ENCODE measurements at regions not wholly inside any gene's neighbourhood (a gene's known extent, or its start where the extent isn't known, plus 50 kb on each side); places are given as distances from the start of the nearest gene placed in this dataset.

- Histone ChIP-seq H3K9me3 (replicated peaks; ENCODE audit: control insufficient read depth, insufficient read depth, low read length) (peaks cover 4% of the 10 kb centered on the region), H3K27me3 (ENCODE audit: control insufficient read depth in 2 of 2, insufficient read depth in 2 of 2, low read length in 2 of 2) (no peaks in the 10 kb centered on the region), H3K4me2 (ENCODE audit: insufficient read depth, low read length) (no peak overlapping the region), H3K9me1 (replicated peaks; ENCODE audit: control insufficient read depth, extremely low read depth, insufficient read depth, low read length) (no peaks in the 10 kb centered on the region), H3K9ac (replicated peaks; ENCODE audit: extremely low read depth, insufficient read depth, low read length) (no peak overlapping the region), H3K79me2 (ENCODE audit: control insufficient read depth, insufficient read depth, low read length) (no peaks in the 10 kb centered on the region), H3K36me3 (ENCODE audit: control insufficient read depth in 2 of 2, extremely low read depth in 1 of 2, insufficient read depth in 2 of 2, low read length in 2 of 2) (no peaks in the 10 kb centered on the region), H3K4me1 (ENCODE audit: control insufficient read depth, extremely low read depth, insufficient read depth, low read length) (no peaks in the 10 kb centered on the region), H3K4me3 (replicated peaks in 1 of 3; ENCODE audit: insufficient read depth in 1 of 3, low read depth in 1 of 3, low read length in 3 of 3) (no peak overlapping the region), H3K27ac (ENCODE audit: insufficient read depth, low read depth, low read length) (no peak overlapping the region), H4K20me1 (replicated peaks; ENCODE audit: control insufficient read depth, extremely low read depth, insufficient read depth, low read length) (no peaks in the 10 kb centered on the region), H2AFZ (ENCODE audit: low read depth, low read length) (no peak overlapping the region)
- DNase-seq (ENCODE audit: low read depth, low spot score) (no peak), FAIRE-seq (no peak)
- CTCF ChIA-PET: no interaction called here
- intact Hi-C loops (cut with micrococcal nuclease) (no loop called here), dilution Hi-C loops (cut with MboI; ENCODE audit: extremely low pct_ligation_motif_present, low sequenced_read_pairs) (no loop called here)
- BruUV-seq (replicated peaks): no TSS peak
- POLR2A ChIA-PET: no interaction called here
- no peak for TF ChIP-seq GATA2 (IDR thresholded peaks at IDR 0.05; ENCODE audit: insufficient read depth, insufficient read length, low read depth, low read length)
- TF ChIP-seq, protein P1, sequence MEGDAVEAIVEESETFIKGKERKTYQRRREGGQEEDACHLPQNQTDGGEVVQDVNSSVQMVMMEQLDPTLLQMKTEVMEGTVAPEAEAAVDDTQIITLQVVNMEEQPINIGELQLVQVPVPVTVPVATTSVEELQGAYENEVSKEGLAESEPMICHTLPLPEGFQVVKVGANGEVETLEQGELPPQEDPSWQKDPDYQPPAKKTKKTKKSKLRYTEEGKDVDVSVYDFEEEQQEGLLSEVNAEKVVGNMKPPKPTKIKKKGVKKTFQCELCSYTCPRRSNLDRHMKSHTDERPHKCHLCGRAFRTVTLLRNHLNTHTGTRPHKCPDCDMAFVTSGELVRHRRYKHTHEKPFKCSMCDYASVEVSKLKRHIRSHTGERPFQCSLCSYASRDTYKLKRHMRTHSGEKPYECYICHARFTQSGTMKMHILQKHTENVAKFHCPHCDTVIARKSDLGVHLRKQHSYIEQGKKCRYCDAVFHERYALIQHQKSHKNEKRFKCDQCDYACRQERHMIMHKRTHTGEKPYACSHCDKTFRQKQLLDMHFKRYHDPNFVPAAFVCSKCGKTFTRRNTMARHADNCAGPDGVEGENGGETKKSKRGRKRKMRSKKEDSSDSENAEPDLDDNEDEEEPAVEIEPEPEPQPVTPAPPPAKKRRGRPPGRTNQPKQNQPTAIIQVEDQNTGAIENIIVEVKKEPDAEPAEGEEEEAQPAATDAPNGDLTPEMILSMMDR (IDR thresholded peaks at IDR 0.05; ENCODE audit: extremely low read depth in 1 of 2, insufficient read depth in 1 of 2, low read depth in 1 of 2, low read length in 2 of 2): no peak
- TF ChIP-seq POLR2A (IDR thresholded peaks at IDR 0.05; ENCODE audit: low read depth, low read length): no peak
- no peak for TF ChIP-seq MYC (IDR thresholded peaks at IDR 0.05; ENCODE audit: low read depth, low read length)
- TF ChIP-seq EZH2 (IDR thresholded peaks at IDR 0.05; ENCODE audit: borderline replicate concordance, low read depth, low read length, severe bottlenecking): no peak
- TF ChIP-seq JUN (IDR thresholded peaks at IDR 0.05; ENCODE audit: borderline replicate concordance, insufficient read depth, insufficient read length, low read depth): no peak
- TF ChIP-seq, protein P2, sequence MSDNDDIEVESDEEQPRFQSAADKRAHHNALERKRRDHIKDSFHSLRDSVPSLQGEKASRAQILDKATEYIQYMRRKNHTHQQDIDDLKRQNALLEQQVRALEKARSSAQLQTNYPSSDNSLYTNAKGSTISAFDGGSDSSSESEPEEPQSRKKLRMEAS (IDR thresholded peaks at IDR 0.05; ENCODE audit: insufficient read depth, insufficient read length): no peak
- no peak for TF ChIP-seq POLR2AphosphoS5 (IDR thresholded peaks at IDR 0.05; ENCODE audit: insufficient read depth, low read depth, low read length)
- TF ChIP-seq FOS (IDR thresholded peaks at IDR 0.05; ENCODE audit: borderline replicate concordance, insufficient read depth, low read length): no peak
These were observed 450.4 kb downstream of the FGF9 start for GRCh38 chr13:22121146-22121739.

Measured in endothelial cell of umbilical vein (primary cell).